Stomach (tissue), 4 donors: ENCODE measurements at regions not wholly inside any gene's neighbourhood (a gene's known extent, or its start where the extent isn't known, plus 50 kb on each side); places are given as distances from the start of the nearest gene placed in this dataset.

Source experiments
- CTCF ChIP-seq, 7 experiments: fragments of 450-650 bp in 4 of 7; fragments of 200-600 bp in 3 of 7; sonication (generic) in 3 of 7; IDR thresholded peaks; one replicate each; pipeline ENCODE4 v1.5.1; 2016 to 2019; ENCODE audit warnings: antibody characterized with exemption in 7 of 7, control low read depth in 2 of 7, mild to moderate bottlenecking in 1 of 7
- EP300 ChIP-seq: sonication (generic); formaldehyde crosslinking; IDR thresholded peaks from one replicate; pipeline ENCODE4 v1.6.1; 2017; ENCODE audit warnings: antibody characterized with exemption
- POLR2A ChIP-seq, 4 donors: fragments of 450-650 bp; IDR thresholded peaks; one replicate each; pipeline ENCODE4 v1.6.1; 2016; ENCODE audit warnings: antibody characterized with exemption in 4 of 4, control low read depth in 2 of 4, mild to moderate bottlenecking in 1 of 4, moderate library complexity in 1 of 4
- POLR2AphosphoS5 ChIP-seq, 3 donors: sonication (generic); formaldehyde crosslinking; IDR thresholded peaks; one replicate each; pipeline ENCODE4 v1.6.1; 2016; ENCODE audit warnings: antibody characterized with exemption in 3 of 3

DNA sequence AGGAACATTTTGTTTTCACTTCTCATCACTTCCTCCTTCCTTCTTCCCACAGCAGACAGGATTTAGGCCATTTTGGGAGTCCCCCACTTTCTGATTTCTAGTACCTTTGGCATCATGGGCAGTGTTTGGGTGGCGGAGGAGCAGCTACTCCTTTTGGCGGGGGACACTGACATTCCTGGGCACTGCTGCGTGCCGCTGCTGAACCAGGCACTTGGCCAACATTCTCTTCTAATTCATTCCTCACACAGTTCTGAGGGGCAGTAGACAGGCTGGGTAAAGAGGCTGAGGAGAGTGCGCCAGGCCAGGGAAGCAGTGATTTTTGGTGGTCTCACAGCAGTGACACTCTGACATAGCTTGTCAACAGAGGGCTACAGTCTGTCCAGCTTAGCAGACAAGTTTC, 270.2 kb downstream of the LOXHD1 start:
- TF ChIP-seq CTCF (IDR thresholded peaks at IDR 0.05) (no peak), EP300 (no peak), POLR2A (IDR thresholded peaks at IDR 0.05) (no peak), POLR2AphosphoS5 (IDR thresholded peaks at IDR 0.05) (no peak)
